Activated CD8-positive, alpha-beta T cell treated with anti-CD3 and anti-CD28 coated beads for 36 hours (primary cell): ENCODE measurements at regions not wholly inside any gene's neighbourhood (a gene's known extent, or its start where the extent isn't known, plus 50 kb on each side); places are given as distances from the start of the nearest gene placed in this dataset.
A peak's percentile ranks its signal among the peaks of the same experiment; 100 is the strongest.

ENCODE experiments used
- ATAC-seq: fragments of 200-7000 bp; cut with Tn5 transposase; one replicate; pipeline ENCODE4 v1.10.0; 2021; ENCODE audit warnings: mild to moderate bottlenecking, moderate library complexity
- CTCF ChIA-PET: fragments of 350-600 bp; sonication (Branson Sonifier 250); formaldehyde crosslinking; loops from one replicate; lab custom pipeline; 2021; ENCODE audit warnings: antibody characterized with exemption; lab: Charles Lee
- POLR2A ChIA-PET: fragments of 350-600 bp; sonication (Branson Sonifier 250); formaldehyde crosslinking; loops from one replicate; lab custom pipeline; 2021; ENCODE audit warnings: antibody characterized with exemption; lab: Charles Lee
- DNase-seq: peaks from one replicate; pipeline ENCODE4 v3.0.0-alpha.2; 2020
- H3K27ac Mint-ChIP-seq: one replicate; pipeline ENCODE4 v1.8.0; 2021; ENCODE audit warnings: mild to moderate bottlenecking, mixed read lengths
- H3K27me3 Mint-ChIP-seq: one replicate; pipeline ENCODE4 v1.8.0; 2021; ENCODE audit warnings: mixed read lengths
- H3K36me3 Mint-ChIP-seq: one replicate; pipeline ENCODE4 v1.8.0; 2021; ENCODE audit warnings: low read depth, mixed read lengths
- H3K4me1 Mint-ChIP-seq: one replicate; pipeline ENCODE4 v1.8.0; 2021; ENCODE audit warnings: low read depth, mixed read lengths
- H3K4me3 Mint-ChIP-seq: one replicate; pipeline ENCODE4 v1.8.0; 2021; ENCODE audit warnings: mild to moderate bottlenecking, moderate library complexity, mixed read lengths
- H3K9me3 Mint-ChIP-seq: one replicate; pipeline ENCODE4 v1.8.0; 2021; ENCODE audit warnings: mixed read lengths
- CTCF ChIP-seq: fragments of 200-600 bp; IDR thresholded peaks from one replicate; pipeline ENCODE4 v1.8.0; 2022; ENCODE audit warnings: antibody characterized with exemption, mild to moderate bottlenecking
- intact Hi-C: fragments of 100-400 bp; cut with micrococcal nuclease; formaldehyde crosslinking; loops from one replicate; pipeline ENCODE4 v1.10.0; 2022

GRCh38 chrX:44043496-44043895 is 70.3 kb upstream of the NDP start:
- no peak overlapping the region for H3K27ac Mint-ChIP-seq
- H3K4me3 Mint-ChIP-seq: no peak overlapping the region
- no peaks in the 10 kb centered on the region for H3K4me1 Mint-ChIP-seq
- intact Hi-C loops: no loop called here
- TF ChIP-seq CTCF: no peak
- ATAC-seq (no peak), DNase-seq (peak; percentile 4)
- no peaks in the 10 kb centered on the region for H3K36me3 Mint-ChIP-seq
- no peaks in the 10 kb centered on the region for H3K27me3 Mint-ChIP-seq
- ChIA-PET CTCF (no interaction called here), POLR2A (no interaction called here)
- no peaks in the 10 kb centered on the region for H3K9me3 Mint-ChIP-seq

GRCh38 chrX:44042751-44043150 is 69.6 kb upstream of the NDP start:
- ATAC-seq (no peak), DNase-seq (no peak)
- Mint-ChIP-seq H3K27me3 (no peaks in the 10 kb centered on the region), H3K4me1 (no peaks in the 10 kb centered on the region), H3K9me3 (no peaks in the 10 kb centered on the region), H3K36me3 (no peaks in the 10 kb centered on the region), H3K27ac (no peak overlapping the region), H3K4me3 (no peak overlapping the region)
- intact Hi-C loops: no loop called here
- TF ChIP-seq CTCF: no peak
- POLR2A ChIA-PET: no interaction called here
- CTCF ChIA-PET: no interaction called here

- intact Hi-C loops: no loop called here
- CTCF ChIA-PET: interaction anchor here (1.7 kb wide), 1 partner anchor 84 kb away, joined by 4 read pairs; no protein-coding TSS in a partner anchor
- H3K27me3 Mint-ChIP-seq: no peaks in the 10 kb centered on the region
- DNase-seq: no peak
- no peaks in the 10 kb centered on the region for H3K36me3 Mint-ChIP-seq
- no peak for ATAC-seq
- no peak overlapping the region for H3K27ac Mint-ChIP-seq
- H3K4me3 Mint-ChIP-seq: no peak overlapping the region
- H3K4me1 Mint-ChIP-seq: no peaks in the 10 kb centered on the region
- no peak for TF ChIP-seq CTCF
- no peaks in the 10 kb centered on the region for H3K9me3 Mint-ChIP-seq
- POLR2A ChIA-PET: no interaction called here
Measured at GRCh38 chrX:44042116-44042515, 68.9 kb upstream of the NDP start.

GRCh38 chrX:44040406-44040805 is 67.2 kb upstream of the NDP start:
- ATAC-seq (no peak), DNase-seq (no peak)
- Mint-ChIP-seq H3K27me3 (no peaks in the 10 kb centered on the region), H3K36me3 (no peaks in the 10 kb centered on the region), H3K9me3 (no peaks in the 10 kb centered on the region), H3K4me1 (no peaks in the 10 kb centered on the region), H3K4me3 (no peak overlapping the region), H3K27ac (no peak overlapping the region)
- ChIA-PET CTCF (interaction anchor here (1.6 kb wide), 1 partner anchor 12 kb away, joined by 3 read pairs; no protein-coding TSS in a partner anchor), POLR2A (no interaction called here)
- TF ChIP-seq CTCF: no peak
- intact Hi-C loops: no loop called here

- Mint-ChIP-seq H3K27me3 (no peaks in the 10 kb centered on the region), H3K4me3 (no peak overlapping the region), H3K9me3 (no peaks in the 10 kb centered on the region), H3K36me3 (no peaks in the 10 kb centered on the region), H3K27ac (no peak overlapping the region), H3K4me1 (no peaks in the 10 kb centered on the region)
- CTCF ChIA-PET: no interaction called here
- ATAC-seq (no peak), DNase-seq (no peak)
- POLR2A ChIA-PET: no interaction called here
- intact Hi-C loops: no loop called here
- TF ChIP-seq CTCF: no peak
Measured at GRCh38 chrX:44039556-44039955, 66.4 kb upstream of the NDP start.
